ENCODE measurements at regions not wholly inside any gene's neighbourhood (a gene's known extent, or its start where the extent isn't known, plus 50 kb on each side); places are given as distances from the start of the nearest gene placed in this dataset.
"Not testable (repeated sequence)": the region's sequence is repeated elsewhere in the genome, so short reads cannot be mapped to it uniquely, and the experiment has no call there.

- intact Hi-C loops (cut with micrococcal nuclease): not testable (repeated sequence)
These were observed 615.9 kb upstream of the DEFB115 start for GRCh38 chr20:30641522-30641921.

DNA sequence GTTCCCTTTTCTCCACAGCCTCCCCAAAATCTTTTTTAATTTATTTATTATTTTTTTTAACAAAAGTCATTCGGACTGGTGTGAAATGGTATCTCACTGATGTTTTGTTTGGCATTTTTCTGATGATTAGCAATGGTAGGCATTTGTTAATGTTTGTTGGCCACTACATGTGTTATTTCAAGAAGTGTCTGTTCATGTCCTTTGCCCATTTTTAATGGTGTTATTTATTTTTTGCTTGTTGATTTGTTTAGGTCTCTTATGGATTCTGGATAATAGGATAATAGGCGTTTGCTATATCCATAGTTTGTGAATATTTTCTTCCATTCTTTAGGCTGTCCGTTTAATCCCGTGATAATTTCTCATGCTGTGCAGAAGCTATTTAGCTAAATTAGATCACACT, 596.5 kb upstream of the DEFB115 start:
- intact Hi-C loops (cut with micrococcal nuclease): not testable (repeated sequence)

DNA sequence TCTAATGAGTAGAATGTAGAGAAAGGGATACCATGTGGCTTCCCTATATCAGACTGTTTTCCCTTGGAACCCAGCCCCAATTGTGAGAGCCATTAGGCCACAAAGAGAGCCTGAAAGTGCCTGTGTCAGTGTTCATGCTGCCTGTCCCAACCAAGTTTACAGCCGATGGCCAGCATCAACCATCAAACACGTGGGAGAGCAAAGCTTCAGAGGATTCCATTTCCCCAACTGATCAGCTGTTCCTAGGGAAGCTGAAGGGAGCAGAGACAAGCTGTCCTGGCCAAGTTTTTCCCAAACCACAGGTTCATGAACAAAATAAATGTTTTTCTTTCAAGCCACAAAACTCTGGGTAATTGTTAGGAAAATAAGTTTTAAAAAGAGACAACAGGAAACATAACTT, 589.0 kb upstream of the DEFB115 start:
- intact Hi-C loops (cut with micrococcal nuclease): not testable (repeated sequence)

- intact Hi-C loops (cut with micrococcal nuclease): not testable (repeated sequence)
These were observed 588.0 kb upstream of the DEFB115 start for GRCh38 chr20:30669330-30670029.

- intact Hi-C loops (cut with micrococcal nuclease): not testable (repeated sequence)
These were observed 586.3 kb upstream of the DEFB115 start for GRCh38 chr20:30671120-30671519.

- intact Hi-C loops (cut with micrococcal nuclease): not testable (repeated sequence)
These were observed 581.4 kb upstream of the DEFB115 start for GRCh38 chr20:30675988-30676564.

GRCh38 chr20:30682236-30682635, 575.2 kb upstream of the DEFB115 start:
- intact Hi-C loops (cut with micrococcal nuclease): not testable (repeated sequence)

DNA sequence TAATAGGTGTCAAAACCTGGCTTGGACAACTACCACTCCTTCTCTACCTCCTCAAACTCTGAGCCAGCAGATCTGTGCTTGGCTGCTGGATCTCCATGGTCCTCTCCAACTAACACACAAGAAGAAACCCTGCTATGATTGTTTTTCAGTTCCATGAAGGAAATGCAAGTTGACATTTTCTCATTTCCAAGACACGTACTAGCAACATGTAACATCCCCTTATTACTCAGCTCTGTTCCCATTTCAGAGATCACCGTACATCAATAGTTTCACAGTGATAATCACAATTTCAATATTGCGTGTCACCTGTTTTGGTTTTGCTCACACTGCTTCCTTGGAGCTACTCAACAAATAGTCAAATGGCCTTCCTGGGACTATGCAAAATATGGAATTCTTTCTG, 544.6 kb upstream of the DEFB115 start:
- intact Hi-C loops (cut with micrococcal nuclease): not testable (repeated sequence)

GRCh38 chr20:30719415-30720199, 537.9 kb upstream of the DEFB115 start:
- intact Hi-C loops (cut with micrococcal nuclease): not testable (repeated sequence)

DNA sequence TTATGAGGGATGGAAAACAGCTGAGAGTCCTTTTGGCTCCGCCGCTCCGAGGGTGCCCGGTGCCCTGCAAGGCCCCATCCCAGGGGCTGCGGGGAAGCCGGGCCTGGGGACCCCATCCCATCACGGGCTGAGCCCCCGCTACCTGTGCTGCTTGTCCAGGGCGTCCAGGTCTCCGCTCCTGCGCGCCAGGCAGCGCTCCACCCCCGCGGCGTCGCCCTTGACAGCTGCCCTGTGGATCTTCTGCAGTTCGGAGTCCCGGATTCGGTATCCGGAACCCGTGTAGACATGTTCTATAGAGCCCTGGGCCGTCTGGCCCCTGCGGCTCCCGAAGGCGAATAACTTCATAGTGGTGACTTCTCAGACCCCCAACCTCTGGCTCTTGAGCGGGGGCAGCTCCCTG, 534.0 kb upstream of the DEFB115 start:
- intact Hi-C loops (cut with micrococcal nuclease): not testable (repeated sequence)

- intact Hi-C loops (cut with micrococcal nuclease): not testable (repeated sequence)
These were observed 533.4 kb upstream of the DEFB115 start for GRCh38 chr20:30723934-30724687.

DNA sequence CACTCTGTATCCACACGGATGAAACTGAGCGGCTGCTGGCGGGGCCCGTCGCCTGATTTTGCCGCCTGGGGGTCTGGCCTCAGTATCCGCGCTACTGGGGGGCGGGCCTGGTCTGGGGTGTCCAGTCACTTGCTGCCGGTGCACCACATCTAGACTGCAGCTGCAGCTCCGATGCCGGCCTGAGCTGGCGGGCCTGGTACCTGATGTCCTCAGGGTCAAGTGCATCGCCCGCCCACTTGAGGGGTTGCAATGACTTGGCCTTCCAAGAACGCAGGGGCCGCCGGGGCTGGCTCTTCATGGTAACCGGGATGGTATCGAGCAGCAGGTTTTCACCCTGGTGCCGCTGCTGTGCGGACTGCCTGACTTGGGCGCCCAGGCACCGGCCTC, 532.8 kb upstream of the DEFB115 start:
- intact Hi-C loops (cut with micrococcal nuclease): not testable (repeated sequence)

DNA sequence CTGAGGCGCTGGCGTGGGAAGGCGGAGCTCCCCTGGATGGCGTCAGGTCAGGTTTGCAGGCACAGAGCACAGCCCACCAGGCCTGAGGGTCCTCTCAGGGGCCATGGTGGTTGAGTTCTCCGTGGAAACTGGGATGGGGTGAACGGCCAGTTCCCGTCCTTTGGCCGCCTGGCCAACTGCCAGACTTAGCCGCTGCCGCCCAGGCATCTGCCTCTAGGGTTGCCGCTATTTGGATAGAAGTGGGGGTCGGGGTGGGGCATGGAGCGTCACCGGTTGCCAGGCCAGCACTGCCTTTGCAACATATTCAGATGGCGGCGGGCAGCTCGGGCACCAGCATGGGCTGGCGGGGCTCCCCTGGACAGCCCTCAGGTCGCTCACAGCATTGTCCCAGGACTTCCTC, 532.3 kb upstream of the DEFB115 start:
- intact Hi-C loops (cut with micrococcal nuclease): not testable (repeated sequence)

GRCh38 chr20:30728271-30728885, 529.1 kb upstream of the DEFB115 start:
- intact Hi-C loops (cut with micrococcal nuclease): not testable (repeated sequence)

Measured in T-helper 1 cell treated with Interleukin-12 subunit alpha and Interleukin-12 subunit beta and Interleukin-4 antibody, amounts not matched to agents 30 ng/mL and 1 ng/mL, for 36 hours (primary cell).